Germinal center (tissue), 1 donor: ENCODE measurements at regions not wholly inside any gene's neighbourhood (a gene's known extent, or its start where the extent isn't known, plus 50 kb on each side); places are given as distances from the start of the nearest gene placed in this dataset.

Source experiments
- DNase-seq: peaks from one replicate; pipeline ENCODE4 v3.0.0; 2012; ENCODE audit warnings: mixed read lengths, low spot score

- no peak for DNase-seq
Observed at GRCh38 chr22:49139492-49140151, 688.1 kb downstream of the BRD1 start.

- DNase-seq, result no peak
Observed at GRCh38 chr22:49138250-49138790, 689.4 kb downstream of the BRD1 start.

- DNase-seq, result no peak
Observed at GRCh38 chr22:49137206-49137840, 690.4 kb downstream of the BRD1 start.

- no peak for DNase-seq
Observed at GRCh38 chr22:49136816-49137180, 690.9 kb downstream of the BRD1 start.

GRCh38 chr22:49136041-49136815 is 691.4 kb downstream of the BRD1 start:
- no peak for DNase-seq

GRCh38 chr22:49134076-49134475 is 693.6 kb downstream of the BRD1 start:
- DNase-seq, result no peak

DNA sequence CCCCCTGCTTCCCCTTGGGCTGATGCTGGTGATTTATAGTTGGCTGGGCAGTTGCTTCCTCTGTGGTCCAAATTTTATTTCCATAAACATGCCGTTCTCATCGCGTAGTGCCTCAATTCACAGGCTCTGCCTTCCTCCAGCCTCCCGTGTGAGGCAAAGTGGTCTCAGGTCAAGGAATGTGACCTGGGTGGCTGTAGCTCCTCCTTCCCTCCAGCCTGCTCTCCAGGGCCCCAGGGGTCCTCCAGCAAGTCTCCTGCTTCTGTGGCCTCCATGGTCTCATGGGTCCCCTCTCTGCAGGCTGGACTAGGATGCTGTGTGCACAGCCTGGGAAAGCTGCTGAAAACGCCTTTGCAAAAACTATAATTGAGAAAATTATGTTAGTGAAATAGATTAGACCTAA is 694.1 kb downstream of the BRD1 start:
- DNase-seq, result no peak

GRCh38 chr22:49132009-49132408 is 695.7 kb downstream of the BRD1 start:
- no peak for DNase-seq

DNA sequence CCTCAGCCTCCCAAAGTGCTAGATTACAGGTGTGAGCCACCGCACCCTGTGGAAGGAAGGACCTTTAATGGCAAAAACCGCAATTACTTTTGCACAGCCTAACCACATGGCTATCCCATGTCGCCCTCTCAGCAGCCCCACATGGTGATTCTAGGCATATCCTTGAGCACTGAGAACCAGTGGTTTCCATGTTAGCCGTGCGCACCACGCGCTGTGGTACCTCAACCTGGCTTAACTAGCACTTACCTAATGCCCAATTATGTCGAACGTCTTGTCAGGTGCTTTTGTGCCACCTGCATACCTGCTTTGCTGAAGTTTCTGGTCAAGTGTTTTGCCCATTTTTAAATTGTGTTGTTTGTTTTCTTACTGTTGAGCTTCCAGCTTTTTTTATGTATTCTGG is 697.9 kb downstream of the BRD1 start:
- DNase-seq, result no peak

DNA sequence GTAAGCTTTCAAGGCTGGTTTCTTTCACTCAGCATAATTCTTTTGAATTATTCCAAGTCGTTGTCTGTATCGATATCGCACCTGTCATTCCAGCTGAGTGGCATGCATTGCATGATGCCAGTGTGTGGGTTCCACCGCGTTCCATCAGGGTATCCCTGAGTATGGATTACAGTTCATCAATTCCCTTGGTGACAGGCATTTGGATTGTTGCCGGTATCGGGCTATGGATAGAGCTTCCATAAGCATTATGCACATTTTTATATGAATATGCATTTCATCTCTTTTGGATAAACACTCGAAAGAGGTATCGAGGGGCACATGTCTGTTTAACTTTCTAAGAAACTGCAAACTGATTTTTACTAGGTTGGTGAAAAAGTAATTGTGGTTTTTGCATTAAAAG is 698.8 kb downstream of the BRD1 start:
- no peak for DNase-seq

- DNase-seq, result no peak
Observed at GRCh38 chr22:49124608-49125007, 703.1 kb downstream of the BRD1 start.

DNA sequence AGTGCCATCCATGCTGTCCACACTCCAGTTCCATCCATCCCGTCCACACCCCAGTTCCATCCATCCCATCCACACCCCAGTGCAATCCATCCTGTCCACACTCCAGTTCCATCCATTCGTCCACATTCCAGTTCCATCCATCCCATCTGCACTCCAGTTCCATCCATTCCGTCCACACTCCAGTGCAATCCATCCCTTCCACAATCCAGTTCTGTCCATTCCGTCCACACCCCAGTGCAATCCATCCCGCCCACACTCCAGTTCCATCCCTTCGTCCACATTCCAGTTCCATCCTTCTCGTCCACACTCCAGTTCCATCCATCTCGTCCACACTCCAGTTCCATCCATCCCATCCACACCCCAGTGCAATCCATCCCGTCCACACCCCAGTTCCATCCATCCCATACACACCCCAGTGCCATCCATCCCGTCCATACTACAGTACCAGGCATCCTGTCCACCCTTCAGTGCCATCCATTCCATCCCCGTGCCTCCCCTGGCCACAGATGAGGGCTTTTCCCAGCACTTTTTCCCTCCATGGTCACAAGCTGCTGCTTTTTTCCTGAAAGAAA is 704.0 kb downstream of the BRD1 start:
- DNase-seq, result no peak

DNA sequence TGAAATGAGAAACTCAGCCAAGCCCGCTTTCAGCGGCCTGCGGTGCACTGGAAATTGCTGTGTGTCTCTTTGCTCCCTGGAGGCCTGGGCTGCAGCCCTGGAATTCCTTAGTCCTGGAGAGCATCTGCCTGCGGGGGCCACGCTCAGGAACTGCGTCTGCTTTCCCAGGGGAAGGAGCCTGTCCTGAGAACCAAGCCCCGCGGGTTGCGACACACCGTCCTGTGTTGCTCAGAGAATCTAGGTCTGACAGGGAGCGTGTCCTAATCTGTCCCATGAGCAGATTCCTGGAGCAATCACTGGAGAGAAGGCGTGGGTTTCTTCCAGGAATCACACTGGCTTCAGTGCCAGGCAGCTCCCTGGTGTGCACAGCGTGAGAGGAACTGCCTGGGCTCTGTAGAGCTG is 708.1 kb downstream of the BRD1 start:
- no peak for DNase-seq

GRCh38 chr22:49118065-49118464 is 709.6 kb downstream of the BRD1 start:
- no peak for DNase-seq

DNA sequence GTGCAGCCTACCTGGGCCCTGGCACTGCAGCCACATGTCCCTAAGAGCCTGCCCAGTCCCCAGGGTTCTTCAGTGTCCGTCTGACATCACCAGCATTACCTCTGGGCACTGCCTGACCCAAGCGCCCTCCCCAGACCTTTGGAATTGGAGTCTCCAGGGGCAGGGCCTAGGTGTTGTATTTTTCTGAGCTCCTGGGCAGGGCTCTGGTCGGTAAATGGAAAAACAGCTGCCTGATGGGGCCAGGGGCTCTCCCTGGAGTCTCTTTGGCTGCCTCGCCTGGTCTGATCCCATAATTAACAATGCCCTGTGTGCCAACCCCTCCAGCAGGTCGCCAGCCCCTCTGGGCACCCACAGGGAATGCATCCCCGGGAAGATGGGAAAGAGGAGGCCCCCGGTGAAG is 710.2 kb downstream of the BRD1 start:
- no peak for DNase-seq

DNA sequence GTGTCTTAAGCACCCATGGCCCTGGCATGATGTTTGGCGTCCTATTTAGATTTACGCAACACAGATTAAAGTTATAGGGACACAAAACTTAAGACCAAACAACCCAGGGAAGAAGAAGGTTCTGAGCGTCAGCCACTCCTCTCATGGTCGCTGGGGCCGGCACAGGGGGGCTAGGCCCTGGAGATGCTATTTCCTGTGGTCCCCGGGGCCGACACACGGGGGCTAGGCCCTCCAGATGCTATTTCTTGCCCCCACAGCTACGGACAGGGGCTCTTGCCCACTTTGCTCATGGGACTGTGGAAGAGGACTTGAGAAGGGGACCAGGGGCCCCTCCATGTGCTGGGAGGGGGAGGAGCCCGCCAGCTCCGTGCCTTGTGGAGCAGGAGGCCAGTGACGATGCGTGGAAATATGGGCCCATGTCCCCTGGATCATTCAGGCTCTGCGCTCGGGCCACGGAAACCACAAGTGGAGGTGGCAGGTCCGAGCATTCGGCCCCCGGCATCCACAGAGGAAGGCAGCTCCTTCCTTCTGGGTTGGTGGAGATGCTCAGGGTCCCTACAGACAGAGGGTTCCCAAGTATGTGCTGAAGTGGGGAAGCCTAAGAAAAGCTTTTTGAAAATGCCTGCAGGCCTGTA is 711.1 kb downstream of the BRD1 start:
- DNase-seq, result no peak

GRCh38 chr22:49116021-49116420 is 711.7 kb downstream of the BRD1 start:
- DNase-seq, result no peak

DNA sequence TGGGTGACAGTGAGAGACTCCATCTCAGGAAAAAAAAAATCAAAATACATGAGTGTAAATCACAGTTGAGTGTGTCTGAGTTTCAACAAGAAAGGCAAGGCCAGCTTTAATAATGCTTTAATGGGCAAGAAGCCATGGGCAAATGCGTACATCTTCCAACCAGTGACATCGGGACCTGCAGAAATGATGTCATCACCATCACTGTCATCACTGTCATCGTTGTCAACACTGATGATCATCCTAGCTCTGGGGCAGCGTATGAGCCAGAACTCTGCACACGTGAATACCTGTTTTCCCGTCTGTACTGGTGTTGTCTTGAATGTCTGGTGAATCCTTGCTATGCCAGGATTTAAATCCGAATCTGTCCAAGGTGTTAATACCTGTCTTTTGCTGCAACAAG is 712.5 kb downstream of the BRD1 start:
- DNase-seq, result no peak

- DNase-seq, result no peak
Observed at GRCh38 chr22:49113758-49114157, 713.9 kb downstream of the BRD1 start.

DNA sequence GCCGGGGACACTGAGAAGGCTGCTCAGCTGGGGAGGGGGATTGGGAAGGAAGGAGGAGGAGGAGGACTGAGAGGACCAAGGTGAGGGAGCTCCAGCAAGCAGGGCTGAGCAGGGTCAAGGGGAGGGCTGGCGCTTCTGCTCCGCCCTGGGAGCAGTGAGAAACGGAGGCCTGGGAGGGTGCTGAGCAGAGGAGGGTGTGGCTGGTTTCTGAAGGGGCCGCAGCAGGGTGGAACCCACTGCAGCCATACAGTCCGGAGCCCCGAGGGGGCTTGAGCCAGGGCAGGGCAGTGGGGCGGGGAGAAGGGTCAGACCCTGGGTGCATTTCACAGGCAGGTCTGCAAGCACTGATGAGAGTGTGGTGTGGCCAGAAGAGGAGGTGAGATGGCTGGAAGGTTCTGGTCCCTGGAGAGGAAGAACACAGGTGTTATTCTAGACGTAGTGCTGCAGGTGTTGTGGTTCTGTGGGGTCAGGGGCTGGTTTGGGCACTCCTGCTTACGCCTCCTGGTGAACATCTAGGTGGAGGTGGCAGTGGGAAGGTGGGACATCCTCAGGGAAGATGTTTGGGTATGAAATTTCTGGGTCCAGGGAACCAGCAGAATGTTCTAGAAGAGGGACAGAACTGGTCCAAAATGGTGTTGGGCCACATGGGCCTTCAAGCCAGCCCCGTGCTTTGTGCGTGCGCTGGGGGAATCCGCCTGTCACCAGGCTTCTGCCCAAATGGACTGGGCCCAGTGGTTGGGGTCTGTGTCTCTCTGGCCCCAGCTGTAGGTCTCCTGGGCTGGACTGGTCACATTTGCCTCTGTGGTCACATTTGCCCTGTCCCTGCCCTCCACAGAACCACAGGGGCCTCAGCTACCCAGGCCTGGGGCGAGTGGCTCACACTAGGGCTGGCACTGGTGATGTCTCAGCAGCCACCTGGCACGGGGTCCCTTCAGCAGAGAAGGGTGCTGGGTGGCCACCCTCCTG is 714.7 kb downstream of the BRD1 start:
- DNase-seq, result no peak

- no peak for DNase-seq
Observed at GRCh38 chr22:49112176-49112575, 715.5 kb downstream of the BRD1 start.
